ENCODE measurements at regions not wholly inside any gene's neighbourhood (a gene's known extent, or its start where the extent isn't known, plus 50 kb on each side); places are given as distances from the start of the nearest gene placed in this dataset.

- TF ChIP-seq POLR2AphosphoS5 (IDR thresholded peaks at IDR 0.05; ENCODE audit: low read depth, low read length) = no peak
Observed at GRCh38 chr3:102136183-102136582, 286.9 kb downstream of the NFKBIZ start (continued).

DNA sequence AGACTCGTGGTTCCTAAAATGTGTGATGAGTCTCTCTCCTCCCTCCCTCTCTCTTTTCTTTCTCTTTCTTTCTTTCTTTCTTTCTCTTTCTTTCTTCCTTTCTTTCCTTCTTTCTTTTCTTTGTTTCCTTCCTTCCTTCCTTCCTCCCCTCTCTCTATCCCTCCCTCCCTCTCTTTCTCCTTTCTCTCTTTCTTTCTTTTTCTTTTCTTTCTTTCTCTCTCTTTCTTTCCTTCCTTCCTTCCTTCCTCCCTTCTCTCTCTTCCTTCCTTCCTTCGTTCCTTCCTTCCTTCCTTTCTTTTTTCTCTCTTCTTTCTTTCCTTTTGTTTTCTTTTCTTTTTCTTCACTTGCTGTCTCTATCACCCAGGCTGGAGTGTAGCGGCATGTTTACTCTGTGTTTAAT, 290.8 kb downstream of the NFKBIZ start:
- Histone ChIP-seq H3K4me2 (no peak overlapping the region), H3K4me1 (ENCODE audit: control insufficient read depth in 1 of 2, insufficient read depth in 2 of 2, low read depth in 1 of 2, low read length in 1 of 2) (peaks cover 2 to 24% of the 10 kb centered on the region in 2 experiments; a peak in 2 of 4 replicates), H3F3A (replicated peaks; ENCODE audit: insufficient read depth) (no peaks in the 10 kb centered on the region), H3K9me2 (no peaks in the 10 kb centered on the region), H3K27ac (ENCODE audit: low read depth in 2 of 2, low read length in 1 of 2) (no peak overlapping the region), H3K27me3 (ENCODE audit: insufficient read depth) (no peaks in the 10 kb centered on the region), H3K9ac (no peak overlapping the region), H3K4me3 (ENCODE audit: low read depth in 2 of 2, low read length in 1 of 2) (no peak overlapping the region), H3K79me2 (ENCODE audit: insufficient read depth) (no peaks in the 10 kb centered on the region), H4K20me1 (ENCODE audit: insufficient read depth) (no peaks in the 10 kb centered on the region), H3K36me3 (replicated peaks in 1 of 2; ENCODE audit: control insufficient read depth in 1 of 2, insufficient read depth in 2 of 2, low read length in 1 of 2) (no peaks in the 10 kb centered on the region), H3K9me3 (no peaks in the 10 kb centered on the region), H2AFZ (ENCODE audit: low read depth) (no peak overlapping the region)
- ChIA-PET CTCF (interaction anchor here (2.5 kb wide), 1 partner anchor 85 kb away, joined by 5 read pairs; no protein-coding TSS in a partner anchor), POLR2A (no interaction called here)
- WGBS (ENCODE audit: low lambda C conversion rate) = 86% methylated on average over 3 of the region's 3 CpGs
- DNase-seq = no peak
- no peak for TF ChIP-seq RCOR1 (IDR thresholded peaks at IDR 0.05; ENCODE audit: low read length)

- POLR2A ChIA-PET = interaction anchor here (0.6 kb wide), 1 partner anchor 292 kb away, joined by 3 read pairs; the partner anchor contains the start of gene NFKBIZ
- no peak overlapping the region for H3K9ac ChIP-seq
Observed at GRCh38 chr3:102141096-102141927, 292.0 kb downstream of the NFKBIZ start.

GRCh38 chr3:102141928-102142239, 292.6 kb downstream of the NFKBIZ start:
- Histone ChIP-seq H3F3A (replicated peaks; ENCODE audit: insufficient read depth) (no peaks in the 10 kb centered on the region), H2AFZ (ENCODE audit: low read depth) (no peak overlapping the region), H3K79me2 (ENCODE audit: insufficient read depth) (no peaks in the 10 kb centered on the region), H3K4me2 (no peak overlapping the region), H4K20me1 (ENCODE audit: insufficient read depth) (no peaks in the 10 kb centered on the region), H3K9ac (no peak overlapping the region), H3K9me2 (no peaks in the 10 kb centered on the region), H3K27me3 (ENCODE audit: insufficient read depth) (no peaks in the 10 kb centered on the region), H3K36me3 (replicated peaks in 1 of 2; ENCODE audit: control insufficient read depth in 1 of 2, insufficient read depth in 2 of 2, low read length in 1 of 2) (no peaks in the 10 kb centered on the region), H3K4me3 (ENCODE audit: low read depth in 2 of 2, low read length in 1 of 2) (no peak overlapping the region), H3K9me3 (no peaks in the 10 kb centered on the region), H3K27ac (ENCODE audit: low read depth in 2 of 2, low read length in 1 of 2) (no peak overlapping the region; a peak in 1 of 4 replicates), H3K4me1 (ENCODE audit: control insufficient read depth in 1 of 2, insufficient read depth in 2 of 2, low read depth in 1 of 2, low read length in 1 of 2) (peaks cover 2 to 24% of the 10 kb centered on the region in 2 experiments; a peak in 2 of 4 replicates)
- DNase-seq = no peak
- ChIA-PET POLR2A (no interaction called here), CTCF (interaction anchor here (2.5 kb wide), 1 partner anchor 84 kb away, joined by 5 read pairs; no protein-coding TSS in a partner anchor)
- TF ChIP-seq, protein P1, sequence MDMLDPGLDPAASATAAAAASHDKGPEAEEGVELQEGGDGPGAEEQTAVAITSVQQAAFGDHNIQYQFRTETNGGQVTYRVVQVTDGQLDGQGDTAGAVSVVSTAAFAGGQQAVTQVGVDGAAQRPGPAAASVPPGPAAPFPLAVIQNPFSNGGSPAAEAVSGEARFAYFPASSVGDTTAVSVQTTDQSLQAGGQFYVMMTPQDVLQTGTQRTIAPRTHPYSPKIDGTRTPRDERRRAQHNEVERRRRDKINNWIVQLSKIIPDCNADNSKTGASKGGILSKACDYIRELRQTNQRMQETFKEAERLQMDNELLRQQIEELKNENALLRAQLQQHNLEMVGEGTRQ (IDR thresholded peaks at IDR 0.05; ENCODE audit: borderline replicate concordance, low read depth, low read length) = no peak
- no peak for TF ChIP-seq FOSL2 (IDR thresholded peaks at IDR 0.05; ENCODE audit: borderline replicate concordance, low read depth)
- no peak for TF ChIP-seq TEAD4 (IDR thresholded peaks at IDR 0.05; ENCODE audit: borderline replicate concordance, insufficient read depth)
- TF ChIP-seq GABPA (IDR thresholded peaks at IDR 0.05; ENCODE audit: low read depth) = no peak
- no peak for TF ChIP-seq FOXJ3 (CRISPR knock-in tag; IDR thresholded peaks at IDR 0.05)
- no peak for TF ChIP-seq NRF1 (IDR thresholded peaks at IDR 0.05; ENCODE audit: low read depth, low read length)
- TF ChIP-seq MXI1 (IDR thresholded peaks at IDR 0.05; ENCODE audit: low read depth, low read length) = no peak
- 85% methylated on average over 1 of the region's 1 CpG for WGBS (ENCODE audit: low lambda C conversion rate)

More at GRCh38 chr3:102141096-102141927, 292.0 kb downstream of the NFKBIZ start:
- H3K27me3 ChIP-seq (ENCODE audit: insufficient read depth) = no peaks in the 10 kb centered on the region
- no peaks in the 10 kb centered on the region for H3K9me2 ChIP-seq
- no peak overlapping the region for H2AFZ ChIP-seq (ENCODE audit: low read depth)
- no peaks in the 10 kb centered on the region for H3K79me2 ChIP-seq (ENCODE audit: insufficient read depth)
- 87% methylated on average over 5 of the region's 5 CpGs for WGBS (ENCODE audit: low lambda C conversion rate)
- H3F3A ChIP-seq (replicated peaks; ENCODE audit: insufficient read depth) = no peaks in the 10 kb centered on the region
- TF ChIP-seq TCF12 (IDR thresholded peaks at IDR 0.05) (peak; percentile 31; the same call in 1 of the 2 replicates), MEF2A (IDR thresholded peaks at IDR 0.05; ENCODE audit: borderline replicate concordance, low read depth) (no peak)
- H3K36me3 ChIP-seq (replicated peaks in 1 of 2; ENCODE audit: control insufficient read depth in 1 of 2, insufficient read depth in 2 of 2, low read length in 1 of 2) = no peaks in the 10 kb centered on the region
- H4K20me1 ChIP-seq (ENCODE audit: insufficient read depth) = no peaks in the 10 kb centered on the region
- no peaks in the 10 kb centered on the region for H3K9me3 ChIP-seq
- H3K4me1 ChIP-seq (ENCODE audit: control insufficient read depth in 1 of 2, insufficient read depth in 2 of 2, low read depth in 1 of 2, low read length in 1 of 2) = peaks cover 2 to 24% of the 10 kb centered on the region in 2 experiments; a peak in 2 of 4 replicates
- CTCF ChIA-PET = interaction anchor here (2.5 kb wide), 1 partner anchor 84 kb away, joined by 5 read pairs; no protein-coding TSS in a partner anchor
- no peak overlapping the region for H3K4me3 ChIP-seq (ENCODE audit: low read depth in 2 of 2, low read length in 1 of 2)
- no peak for DNase-seq
- H3K27ac ChIP-seq (ENCODE audit: low read depth in 2 of 2, low read length in 1 of 2) = no peak overlapping the region; a peak in 1 of 4 replicates
- no peak overlapping the region for H3K4me2 ChIP-seq
